ENCODE measurements at regions not wholly inside any gene's neighbourhood (a gene's known extent, or its start where the extent isn't known, plus 50 kb on each side); places are given as distances from the start of the nearest gene placed in this dataset.

GRCh38 chr16:77551357-77551756 lies 116.5 kb upstream of the ADAMTS18 start:
- in situ Hi-C loops (cut with HindIII; ENCODE audit: low sequenced_read_pairs): no loop called here

GRCh38 chr16:77553130-77553529 lies 118.3 kb upstream of the ADAMTS18 start:
- in situ Hi-C loops (cut with HindIII; ENCODE audit: low sequenced_read_pairs): no loop called here

- in situ Hi-C loops (cut with HindIII; ENCODE audit: low sequenced_read_pairs): no loop called here
These were observed 120.3 kb upstream of the ADAMTS18 start for GRCh38 chr16:77555126-77555525.

- in situ Hi-C loops (cut with HindIII; ENCODE audit: low sequenced_read_pairs): no loop called here
These were observed 121.0 kb upstream of the ADAMTS18 start for GRCh38 chr16:77555791-77556190.

- in situ Hi-C loops (cut with HindIII; ENCODE audit: low sequenced_read_pairs): no loop called here
These were observed 121.5 kb upstream of the ADAMTS18 start for GRCh38 chr16:77556201-77556873.

GRCh38 chr16:77557385-77557784 lies 122.6 kb upstream of the ADAMTS18 start:
- in situ Hi-C loops (cut with HindIII; ENCODE audit: low sequenced_read_pairs): no loop called here

- in situ Hi-C loops (cut with HindIII; ENCODE audit: low sequenced_read_pairs): no loop called here
These were observed 124.0 kb upstream of the ADAMTS18 start for GRCh38 chr16:77558786-77559185.

GRCh38 chr16:77562497-77562896 lies 127.7 kb upstream of the ADAMTS18 start:
- in situ Hi-C loops (cut with HindIII; ENCODE audit: low sequenced_read_pairs): no loop called here

- in situ Hi-C loops (cut with HindIII; ENCODE audit: low sequenced_read_pairs): no loop called here
These were observed 130.1 kb upstream of the ADAMTS18 start for GRCh38 chr16:77564791-77565390.

GRCh38 chr16:77569406-77569805 lies 134.6 kb upstream of the ADAMTS18 start:
- in situ Hi-C loops (cut with HindIII; ENCODE audit: low sequenced_read_pairs): no loop called here

GRCh38 chr16:77570574-77570973 lies 135.7 kb upstream of the ADAMTS18 start:
- in situ Hi-C loops (cut with HindIII; ENCODE audit: low sequenced_read_pairs): no loop called here

GRCh38 chr16:77571115-77571862 lies 136.5 kb upstream of the ADAMTS18 start:
- in situ Hi-C loops (cut with HindIII; ENCODE audit: low sequenced_read_pairs): no loop called here

GRCh38 chr16:77574867-77575624 lies 140.2 kb upstream of the ADAMTS18 start:
- in situ Hi-C loops (cut with HindIII; ENCODE audit: low sequenced_read_pairs): loop anchor here (25.0 kb wide), 1 partner anchor 338 kb away; no protein-coding TSS in a partner anchor

GRCh38 chr16:77579351-77579891 lies 142.9 kb upstream of the NUDT7 start:
- in situ Hi-C loops (cut with HindIII; ENCODE audit: low sequenced_read_pairs): loop anchor here (25.0 kb wide), 1 partner anchor 342 kb away; no protein-coding TSS in a partner anchor

- in situ Hi-C loops (cut with HindIII; ENCODE audit: low sequenced_read_pairs): loop anchor here (5.0 to 25.0 kb wide), 2 partner anchors 279 to 344 kb away; no protein-coding TSS in a partner anchor
These were observed 140.6 kb upstream of the NUDT7 start for GRCh38 chr16:77581706-77582105.

- in situ Hi-C loops (cut with HindIII; ENCODE audit: low sequenced_read_pairs): loop anchor here (5.0 to 25.0 kb wide), 2 partner anchors 282 to 347 kb away; no protein-coding TSS in a partner anchor
These were observed 138.0 kb upstream of the NUDT7 start for GRCh38 chr16:77584205-77584859.

- in situ Hi-C loops (cut with HindIII; ENCODE audit: low sequenced_read_pairs): loop anchor here (25.0 kb wide), 1 partner anchor 348 kb away; no protein-coding TSS in a partner anchor
These were observed 136.7 kb upstream of the NUDT7 start for GRCh38 chr16:77585379-77586251.

- in situ Hi-C loops (cut with HindIII; ENCODE audit: low sequenced_read_pairs): loop anchor here (25.0 kb wide), 1 partner anchor 351 kb away; no protein-coding TSS in a partner anchor
These were observed 133.9 kb upstream of the NUDT7 start for GRCh38 chr16:77588389-77588788.
